ENCODE measurements at regions not wholly inside any gene's neighbourhood (a gene's known extent, or its start where the extent isn't known, plus 50 kb on each side); places are given as distances from the start of the nearest gene placed in this dataset.

- ChIA-PET CTCF (no interaction called here), POLR2A (no interaction called here)
- intact Hi-C loops (cut with micrococcal nuclease), result no loop called here
- TF ChIP-seq CTCF (IDR thresholded peaks at IDR 0.05), result no peak
- no peaks in the 10 kb centered on the region for H3K4me1 Mint-ChIP-seq
- no peak for DNase-seq
- H3K4me3 Mint-ChIP-seq, result no peak overlapping the region
- no peaks in the 10 kb centered on the region for H3K27me3 Mint-ChIP-seq
- peaks cover 11% of the 10 kb centered on the region for H3K9me3 Mint-ChIP-seq
- ATAC-seq (ENCODE audit: low read depth), result no peak
- H3K27ac Mint-ChIP-seq, result no peak overlapping the region
- H3K36me3 Mint-ChIP-seq (ENCODE audit: low read depth), result no peaks in the 10 kb centered on the region
Measured at GRCh38 chr13:72261732-72262131, 394.7 kb upstream of the DACH1 start.

GRCh38 chr13:72259528-72259927, 392.5 kb upstream of the DACH1 start:
- ATAC-seq (ENCODE audit: low read depth), result no peak
- Mint-ChIP-seq H3K4me1 (no peaks in the 10 kb centered on the region), H3K9me3 (peaks cover 11% of the 10 kb centered on the region)

GRCh38 chr13:72258340-72258981, 391.5 kb upstream of the DACH1 start:
- Mint-ChIP-seq H3K36me3 (ENCODE audit: low read depth) (no peaks in the 10 kb centered on the region), H3K4me3 (no peak overlapping the region), H3K27ac (no peak overlapping the region), H3K9me3 (peaks cover 9% of the 10 kb centered on the region), H3K27me3 (no peaks in the 10 kb centered on the region), H3K4me1 (no peaks in the 10 kb centered on the region)
- TF ChIP-seq CTCF (IDR thresholded peaks at IDR 0.05), result no peak
- ChIA-PET POLR2A (no interaction called here), CTCF (no interaction called here)
- intact Hi-C loops (cut with micrococcal nuclease), result no loop called here
- DNase-seq, result no peak
- no peak for ATAC-seq (ENCODE audit: low read depth)

More at GRCh38 chr13:72259528-72259927, 392.5 kb upstream of the DACH1 start:
- Mint-ChIP-seq H3K4me3 (no peak overlapping the region), H3K27me3 (no peaks in the 10 kb centered on the region), H3K27ac (no peak overlapping the region), H3K36me3 (ENCODE audit: low read depth) (no peaks in the 10 kb centered on the region)
- ChIA-PET CTCF (no interaction called here), POLR2A (no interaction called here)
- no peak for TF ChIP-seq CTCF (IDR thresholded peaks at IDR 0.05)
- intact Hi-C loops (cut with micrococcal nuclease), result no loop called here
- DNase-seq, result no peak

- no peak for TF ChIP-seq CTCF (IDR thresholded peaks at IDR 0.05)
- no peaks in the 10 kb centered on the region for H3K4me1 Mint-ChIP-seq
- intact Hi-C loops (cut with micrococcal nuclease), result no loop called here
- DNase-seq (no peak), ATAC-seq (ENCODE audit: low read depth) (no peak)
- no peak overlapping the region for H3K27ac Mint-ChIP-seq
- no peaks in the 10 kb centered on the region for H3K36me3 Mint-ChIP-seq (ENCODE audit: low read depth)
- POLR2A ChIA-PET, result no interaction called here
- H3K9me3 Mint-ChIP-seq, result peaks cover 4% of the 10 kb centered on the region
- CTCF ChIA-PET, result no interaction called here
- no peaks in the 10 kb centered on the region for H3K27me3 Mint-ChIP-seq
- H3K4me3 Mint-ChIP-seq, result no peak overlapping the region
Measured at GRCh38 chr13:72255908-72256307, 388.9 kb upstream of the DACH1 start.

GRCh38 chr13:72253754-72254153, 386.8 kb upstream of the DACH1 start:
- ATAC-seq (ENCODE audit: low read depth) (no peak), DNase-seq (no peak)
- H3K27ac Mint-ChIP-seq, result no peak overlapping the region
- H3K4me1 Mint-ChIP-seq, result no peaks in the 10 kb centered on the region
- intact Hi-C loops (cut with micrococcal nuclease), result no loop called here
- ChIA-PET CTCF (no interaction called here), POLR2A (no interaction called here)
- TF ChIP-seq CTCF (IDR thresholded peaks at IDR 0.05), result no peak
- no peaks in the 10 kb centered on the region for H3K27me3 Mint-ChIP-seq
- H3K9me3 Mint-ChIP-seq, result peaks cover 3% of the 10 kb centered on the region
- no peak overlapping the region for H3K4me3 Mint-ChIP-seq
- H3K36me3 Mint-ChIP-seq (ENCODE audit: low read depth), result no peaks in the 10 kb centered on the region

Measured in activated B cell treated with CpG ODN at 0.5 μM for 24 hours (primary cell).